ENCODE measurements at regions not wholly inside any gene's neighbourhood (a gene's known extent, or its start where the extent isn't known, plus 50 kb on each side); places are given as distances from the start of the nearest gene placed in this dataset.

DNA sequence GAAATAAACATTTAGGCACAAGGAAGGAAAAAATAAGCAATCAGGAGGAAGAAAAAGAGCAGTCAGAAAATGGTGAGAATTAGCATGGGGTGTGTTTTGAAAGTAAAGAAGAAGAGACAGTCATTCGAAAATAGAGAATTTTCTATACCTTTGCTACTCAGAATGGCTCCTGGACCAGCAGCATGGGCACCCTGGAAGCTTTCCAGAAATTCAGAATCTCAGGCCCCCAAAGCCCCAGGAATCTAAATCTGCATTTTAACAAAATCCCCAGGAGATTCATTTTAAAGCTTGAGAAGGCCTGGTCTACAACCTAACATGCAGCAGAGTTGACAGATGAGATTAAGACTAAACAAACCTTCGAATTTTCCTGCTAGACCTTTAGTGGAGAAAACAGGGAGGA, 131.2 kb upstream of the HDAC9 start:
- H3K27ac ChIP-seq (ENCODE audit: low read depth, low read length): no peak overlapping the region

DNA sequence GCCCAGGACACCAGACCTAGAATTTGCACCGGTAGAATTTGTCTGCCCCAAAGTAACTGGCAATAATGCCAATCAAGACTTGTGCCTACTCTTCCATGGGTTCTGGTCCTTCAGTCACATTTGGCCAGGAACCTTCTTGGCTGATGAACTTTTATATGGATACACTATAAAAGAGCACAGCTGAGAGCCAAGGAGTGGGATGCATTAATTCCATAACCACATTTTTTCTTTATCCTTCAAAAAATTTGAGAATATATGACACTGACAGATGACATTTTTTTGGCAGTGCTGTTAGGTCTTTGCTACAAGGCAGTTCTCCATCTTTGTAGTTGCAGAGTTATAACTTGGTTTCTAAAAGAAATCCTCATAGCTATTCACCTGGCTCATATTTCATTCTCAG, 129.2 kb upstream of the HDAC9 start:
- H3K27ac Mint-ChIP-seq: no peak overlapping the region
- Histone ChIP-seq H3K27me3 (ENCODE audit: control insufficient read depth, insufficient read depth, low read length, poor library complexity, severe bottlenecking) (no peaks in the 10 kb centered on the region), H3K4me1 (ENCODE audit: control insufficient read depth, insufficient read depth, low read length) (peaks cover 6% of the 10 kb centered on the region), H3K9me3 (ENCODE audit: control insufficient read depth, low read length) (no peaks in the 10 kb centered on the region), H3K27ac (ENCODE audit: low read depth, low read length) (no peak overlapping the region), H3K4me3 (ENCODE audit: low read length) (no peak overlapping the region), H3K36me3 (ENCODE audit: control insufficient read depth, insufficient read depth, low read length) (no peaks in the 10 kb centered on the region), H3K9ac (ENCODE audit: extremely low read depth, low read length, poor library complexity, severe bottlenecking) (no peak overlapping the region)
- H3K27me3 Mint-ChIP-seq (ENCODE audit: insufficient read depth): no peaks in the 10 kb centered on the region
- no peaks in the 10 kb centered on the region for H3K9me3 Mint-ChIP-seq
- DNase-seq: no peak
- peaks cover 28% of the 10 kb centered on the region for H3K4me1 Mint-ChIP-seq
- no peaks in the 10 kb centered on the region for H3K36me3 Mint-ChIP-seq (ENCODE audit: low read depth)
- TF ChIP-seq, protein P1, sequence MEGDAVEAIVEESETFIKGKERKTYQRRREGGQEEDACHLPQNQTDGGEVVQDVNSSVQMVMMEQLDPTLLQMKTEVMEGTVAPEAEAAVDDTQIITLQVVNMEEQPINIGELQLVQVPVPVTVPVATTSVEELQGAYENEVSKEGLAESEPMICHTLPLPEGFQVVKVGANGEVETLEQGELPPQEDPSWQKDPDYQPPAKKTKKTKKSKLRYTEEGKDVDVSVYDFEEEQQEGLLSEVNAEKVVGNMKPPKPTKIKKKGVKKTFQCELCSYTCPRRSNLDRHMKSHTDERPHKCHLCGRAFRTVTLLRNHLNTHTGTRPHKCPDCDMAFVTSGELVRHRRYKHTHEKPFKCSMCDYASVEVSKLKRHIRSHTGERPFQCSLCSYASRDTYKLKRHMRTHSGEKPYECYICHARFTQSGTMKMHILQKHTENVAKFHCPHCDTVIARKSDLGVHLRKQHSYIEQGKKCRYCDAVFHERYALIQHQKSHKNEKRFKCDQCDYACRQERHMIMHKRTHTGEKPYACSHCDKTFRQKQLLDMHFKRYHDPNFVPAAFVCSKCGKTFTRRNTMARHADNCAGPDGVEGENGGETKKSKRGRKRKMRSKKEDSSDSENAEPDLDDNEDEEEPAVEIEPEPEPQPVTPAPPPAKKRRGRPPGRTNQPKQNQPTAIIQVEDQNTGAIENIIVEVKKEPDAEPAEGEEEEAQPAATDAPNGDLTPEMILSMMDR (conservative IDR thresholded peaks at IDR 0.05): no peak
- WGBS, 2 experiments (ENCODE audit: insufficient coverage in 1 of 2, insufficient read length in 1 of 2): 96 to 100% methylated on average over 1 of the region's 1 CpG
- H3K4me3 Mint-ChIP-seq: no peak overlapping the region

More for the DNA sequence above, 131.2 kb upstream of the HDAC9 start:
- TF ChIP-seq, protein P1 (conservative IDR thresholded peaks at IDR 0.05): no peak
- Mint-ChIP-seq H3K27ac (no peak overlapping the region), H3K36me3 (ENCODE audit: low read depth) (no peaks in the 10 kb centered on the region), H3K9me3 (no peaks in the 10 kb centered on the region), H3K27me3 (ENCODE audit: insufficient read depth) (no peaks in the 10 kb centered on the region), H3K4me1 (peaks cover 28% of the 10 kb centered on the region), H3K4me3 (no peak overlapping the region)
- H3K4me3 ChIP-seq (ENCODE audit: low read length): no peak overlapping the region
- H3K27me3 ChIP-seq (ENCODE audit: control insufficient read depth, insufficient read depth, low read length, poor library complexity, severe bottlenecking): no peaks in the 10 kb centered on the region
- DNase-seq: no peak
- no peak overlapping the region for H3K9ac ChIP-seq (ENCODE audit: extremely low read depth, low read length, poor library complexity, severe bottlenecking)
- WGBS, 2 experiments (ENCODE audit: insufficient coverage in 1 of 2, insufficient read length in 1 of 2): 42 to 73% methylated on average over 1 to 2 of the region's 2 CpGs
- H3K36me3 ChIP-seq (ENCODE audit: control insufficient read depth, insufficient read depth, low read length): no peaks in the 10 kb centered on the region
- no peaks in the 10 kb centered on the region for H3K9me3 ChIP-seq (ENCODE audit: control insufficient read depth, low read length)
- peaks cover 6% of the 10 kb centered on the region for H3K4me1 ChIP-seq (ENCODE audit: control insufficient read depth, insufficient read depth, low read length)

DNA sequence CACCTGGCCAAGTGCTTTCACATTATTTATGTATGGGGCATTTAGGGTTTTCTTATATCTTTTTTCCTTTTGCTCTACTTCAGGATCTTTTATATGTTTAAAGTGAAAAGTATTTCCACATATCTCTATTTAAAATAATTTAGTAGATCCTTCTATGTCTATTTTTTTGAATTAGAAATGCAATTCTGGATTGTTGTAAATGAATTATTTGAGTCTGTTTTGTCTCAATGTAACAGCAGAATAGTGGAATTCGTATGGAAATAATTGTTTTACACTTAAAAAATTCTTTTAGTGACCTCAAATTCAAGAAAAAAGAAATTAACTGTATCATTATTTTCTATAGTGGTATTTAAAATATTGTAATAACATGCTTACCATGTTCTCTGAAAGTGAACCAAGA, 126.5 kb upstream of the HDAC9 start:
- no peaks in the 10 kb centered on the region for H3K9me3 ChIP-seq (ENCODE audit: control insufficient read depth, low read length)
- no peak overlapping the region for H3K9ac ChIP-seq (ENCODE audit: extremely low read depth, low read length, poor library complexity, severe bottlenecking)
- no peaks in the 10 kb centered on the region for H3K36me3 Mint-ChIP-seq (ENCODE audit: low read depth)
- no peak overlapping the region for H3K27ac ChIP-seq (ENCODE audit: low read depth, low read length)
- H3K27me3 ChIP-seq (ENCODE audit: control insufficient read depth, insufficient read depth, low read length, poor library complexity, severe bottlenecking): no peaks in the 10 kb centered on the region
- WGBS, 2 experiments (ENCODE audit: insufficient coverage in 1 of 2, insufficient read length in 1 of 2): no CpG with 5 or more reads among the region's 1 CpG
- no peaks in the 10 kb centered on the region for H3K36me3 ChIP-seq (ENCODE audit: control insufficient read depth, insufficient read depth, low read length)
- no peak overlapping the region for H3K4me3 Mint-ChIP-seq
- DNase-seq: no peak
- no peak overlapping the region for H3K27ac Mint-ChIP-seq
- H3K9me3 Mint-ChIP-seq: no peaks in the 10 kb centered on the region
- no peak overlapping the region for H3K4me3 ChIP-seq (ENCODE audit: low read length)
- TF ChIP-seq, protein P1 (conservative IDR thresholded peaks at IDR 0.05): no peak
- no peaks in the 10 kb centered on the region for H3K27me3 Mint-ChIP-seq (ENCODE audit: insufficient read depth)
- peaks cover 13% of the 10 kb centered on the region for H3K4me1 Mint-ChIP-seq
- peaks cover 6% of the 10 kb centered on the region for H3K4me1 ChIP-seq (ENCODE audit: control insufficient read depth, insufficient read depth, low read length)

Data from endodermal cell (in vitro differentiated cells).